Esophagus (tissue), 2 donors: ENCODE measurements at regions not wholly inside any gene's neighbourhood (a gene's known extent, or its start where the extent isn't known, plus 50 kb on each side); places are given as distances from the start of the nearest gene placed in this dataset.

Experiments used
- H3K27ac ChIP-seq, 2 donors: one replicate each; pipeline ENCODE4 v1.5.1; 2013; ENCODE audit warnings: low read depth in 2 of 2, mild to moderate bottlenecking in 2 of 2, inconsistent platforms in 1 of 2, low read length in 1 of 2, moderate library complexity in 1 of 2
- H3K27me3 ChIP-seq, 2 donors: one replicate each; pipeline ENCODE4 v1.6.1; 2013; ENCODE audit warnings: low read length in 2 of 2, control low read depth in 1 of 2, mild to moderate bottlenecking in 1 of 2; ENCODE audit not compliant: insufficient read depth in 2 of 2, control insufficient read depth in 1 of 2
- H3K36me3 ChIP-seq, 2 donors: one replicate each; pipeline ENCODE4 v1.6.1; 2013; ENCODE audit warnings: low read length in 1 of 2; ENCODE audit not compliant: control insufficient read depth in 2 of 2, insufficient read depth in 2 of 2
- H3K4me1 ChIP-seq, 2 donors: one replicate each; pipeline ENCODE4 v1.6.1; 2013; ENCODE audit warnings: low read length in 1 of 2; ENCODE audit not compliant: control insufficient read depth in 2 of 2, insufficient read depth in 2 of 2
- H3K4me3 ChIP-seq, 2 donors: one replicate each; pipeline ENCODE4 v1.5.1; 2013; ENCODE audit warnings: low read length in 2 of 2, mild to moderate bottlenecking in 2 of 2, low read depth in 1 of 2, moderate library complexity in 1 of 2
- H3K9me3 ChIP-seq, 2 donors: one replicate each; pipeline ENCODE4 v1.6.1; 2013; ENCODE audit warnings: mild to moderate bottlenecking in 2 of 2, low read depth in 1 of 2, low read length in 1 of 2, moderate library complexity in 1 of 2; ENCODE audit not compliant: control insufficient read depth in 2 of 2, insufficient read depth in 1 of 2
- WGBS, 2 donors: extraction: QIAGEN DNeasy Blood & Tissue Kit; methylation state at CpG; one replicate each; pipeline ENCODE4 v1.1.7; 2013; 5-methylcytosine and 5-hydroxymethylcytosine counted together
- donor health status: healthy with polysubstance abuse.
- donor health status: Bipolar disorder and iron deficiency.

DNA sequence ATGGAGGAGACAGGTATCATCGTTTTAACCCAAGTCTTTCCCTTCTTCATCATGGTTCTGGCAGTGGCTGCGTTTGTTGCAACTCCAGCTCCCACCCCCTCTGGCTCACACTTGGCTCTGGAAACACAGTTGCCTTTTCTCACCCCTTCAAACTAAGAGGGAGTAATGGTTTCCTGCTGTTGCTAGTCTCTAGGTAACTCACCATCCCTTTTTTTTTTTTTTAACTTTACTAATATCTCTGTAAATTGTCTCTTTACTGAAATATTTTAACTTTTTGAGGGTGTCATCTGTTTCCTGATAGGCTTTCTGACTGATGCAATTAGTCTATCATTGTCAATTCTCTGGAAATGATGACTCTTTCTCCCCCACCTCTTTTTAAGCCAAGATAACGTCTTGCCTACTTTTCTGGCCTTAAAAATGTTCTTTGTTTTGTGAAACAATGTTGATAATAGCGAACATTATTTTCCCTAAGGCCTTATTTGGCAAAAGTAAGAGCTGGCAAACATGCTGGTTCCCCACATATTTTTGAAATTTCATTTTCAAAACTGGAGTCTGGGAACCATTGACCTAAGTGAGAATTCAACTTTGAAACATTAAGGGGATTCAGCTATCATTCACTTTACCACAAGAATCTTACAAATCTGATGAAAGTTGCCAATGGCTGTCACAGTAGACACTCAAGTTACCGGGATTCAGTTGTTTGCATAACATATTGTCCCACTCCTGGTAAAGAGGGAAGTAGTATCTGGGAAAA is 85.3 kb downstream of the LEPR start:
- Histone ChIP-seq H3K36me3 (no peaks in the 10 kb centered on the region), H3K4me3 (no peak overlapping the region), H3K4me1 (no peaks in the 10 kb centered on the region), H3K27me3 (no peaks in the 10 kb centered on the region), H3K27ac (no peak overlapping the region), H3K9me3 (no peaks in the 10 kb centered on the region)
- WGBS, 2 donors: 53 to 63% methylated on average over 5 of the region's 5 CpGs

GRCh38 chr1:65508051-65508450 is 87.6 kb downstream of the LEPR start:
- H3K4me3 ChIP-seq: no peak overlapping the region
- no peaks in the 10 kb centered on the region for H3K36me3 ChIP-seq
- H3K27me3 ChIP-seq: no peaks in the 10 kb centered on the region
- H3K4me1 ChIP-seq: no peaks in the 10 kb centered on the region
- 46 to 72% methylated on average over 2 of the region's 2 CpGs for WGBS, 2 donors
- H3K27ac ChIP-seq: no peak overlapping the region
- H3K9me3 ChIP-seq: peaks cover 0 to 2% of the 10 kb centered on the region in 2 donors

DNA sequence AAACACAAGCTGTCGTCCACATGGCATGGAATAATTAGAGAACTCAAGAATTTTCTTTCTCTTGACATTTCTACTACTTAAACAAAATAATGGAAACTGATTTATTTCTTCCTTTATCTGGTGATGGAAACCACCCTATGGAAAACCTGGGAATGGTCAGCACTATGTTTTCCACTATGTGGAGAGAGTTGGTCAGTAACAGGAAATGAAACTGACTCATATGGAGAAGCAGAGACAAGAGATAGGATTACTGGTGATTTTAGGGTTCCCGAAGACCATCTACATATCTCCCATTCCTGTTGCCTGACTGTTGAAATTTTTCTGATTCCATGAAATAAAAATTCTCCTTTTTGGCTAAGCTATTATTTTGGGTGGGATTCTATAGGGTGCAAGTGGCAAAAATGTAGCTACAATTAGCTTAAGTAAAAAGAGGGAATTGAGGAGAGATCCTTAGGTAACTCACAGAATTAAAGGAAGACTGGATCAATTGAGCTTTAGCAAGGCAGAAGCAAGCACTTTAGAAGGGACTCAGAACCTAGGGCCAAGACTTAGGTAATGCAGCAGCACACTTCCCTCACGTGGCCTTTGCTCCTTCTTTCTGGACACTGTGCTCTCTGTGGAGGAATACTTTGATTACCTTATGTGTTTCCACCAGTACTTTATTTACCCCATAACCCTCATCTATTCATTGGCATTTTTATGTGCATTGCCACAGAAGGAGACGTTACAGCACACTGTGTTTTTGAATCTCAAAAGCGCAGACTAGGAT is 89.6 kb downstream of the LEPR start:
- 72 to 80% methylated on average over 5 of the region's 5 CpGs for WGBS, 2 donors
- H3K4me1 ChIP-seq: no peaks in the 10 kb centered on the region
- no peaks in the 10 kb centered on the region for H3K36me3 ChIP-seq
- peaks cover 0 to 2% of the 10 kb centered on the region in 2 donors for H3K9me3 ChIP-seq
- no peak overlapping the region for H3K27ac ChIP-seq
- H3K4me3 ChIP-seq: no peak overlapping the region
- no peaks in the 10 kb centered on the region for H3K27me3 ChIP-seq

GRCh38 chr1:65510961-65511360 is 90.5 kb downstream of the LEPR start:
- Histone ChIP-seq H3K9me3 (peaks cover 0 to 2% of the 10 kb centered on the region in 2 donors), H3K36me3 (no peaks in the 10 kb centered on the region), H3K4me3 (no peak overlapping the region), H3K4me1 (no peaks in the 10 kb centered on the region), H3K27ac (no peak overlapping the region), H3K27me3 (no peaks in the 10 kb centered on the region)
- 73 to 82% methylated on average over 1 of the region's 1 CpG for WGBS, 2 donors

- H3K4me3 ChIP-seq: no peak overlapping the region
- no peaks in the 10 kb centered on the region for H3K4me1 ChIP-seq
- WGBS, 2 donors: 62 to 65% methylated on average over 4 of the region's 4 CpGs
These were observed 91.9 kb downstream of the LEPR start for GRCh38 chr1:65512383-65512782.

GRCh38 chr1:65512967-65513780 is 92.7 kb downstream of the LEPR start:
- no peaks in the 10 kb centered on the region for H3K36me3 ChIP-seq
- H3K9me3 ChIP-seq: peaks cover 0 to 2% of the 10 kb centered on the region in 2 donors
- H3K4me3 ChIP-seq: no peak overlapping the region
- 63 to 77% methylated on average over 1 of the region's 1 CpG for WGBS, 2 donors
- H3K4me1 ChIP-seq: no peaks in the 10 kb centered on the region
- no peak overlapping the region for H3K27ac ChIP-seq
- H3K27me3 ChIP-seq: no peaks in the 10 kb centered on the region

More at GRCh38 chr1:65512383-65512782, 91.9 kb downstream of the LEPR start:
- H3K27ac ChIP-seq: no peak overlapping the region
- H3K9me3 ChIP-seq: peaks cover 0 to 2% of the 10 kb centered on the region in 2 donors
- no peaks in the 10 kb centered on the region for H3K27me3 ChIP-seq
- no peaks in the 10 kb centered on the region for H3K36me3 ChIP-seq

DNA sequence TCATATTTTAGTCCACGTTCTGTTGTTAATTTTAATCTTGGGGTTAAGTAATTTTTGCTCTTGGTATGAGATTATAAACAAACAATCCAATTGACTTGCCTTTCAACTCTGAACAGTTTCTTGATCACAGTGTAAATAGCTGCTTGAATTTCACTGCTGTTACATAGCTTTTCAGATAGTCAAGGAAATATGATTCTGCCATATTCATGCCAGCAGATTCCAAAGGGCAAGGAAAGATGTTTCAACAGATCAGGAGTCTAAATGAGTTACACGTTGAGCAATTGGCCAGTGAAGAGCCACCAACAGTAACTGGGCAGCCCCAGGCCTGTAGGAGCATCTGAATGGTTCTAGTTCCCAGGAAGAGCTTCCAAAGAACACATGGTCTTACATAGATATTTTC is 93.6 kb downstream of the LEPR start:
- no peak overlapping the region for H3K27ac ChIP-seq

GRCh38 chr1:65524931-65525265 is 104.4 kb downstream of the LEPR start:
- Histone ChIP-seq H3K27ac (no peak overlapping the region), H3K4me3 (peak overlapping the region in 1 of 2 donors; percentile 42), H3K9me3 (no peaks in the 10 kb centered on the region)

More for the DNA sequence above, 93.6 kb downstream of the LEPR start:
- Histone ChIP-seq H3K4me1 (no peaks in the 10 kb centered on the region), H3K4me3 (no peak overlapping the region), H3K36me3 (no peaks in the 10 kb centered on the region), H3K9me3 (peaks cover 0 to 2% of the 10 kb centered on the region in 2 donors), H3K27me3 (no peaks in the 10 kb centered on the region)
- WGBS, 2 donors: 48 to 49% methylated on average over 2 of the region's 2 CpGs

GRCh38 chr1:65525266-65526048 is 105.0 kb downstream of the LEPR start:
- H3K36me3 ChIP-seq: no peaks in the 10 kb centered on the region
- H3K4me1 ChIP-seq: peaks cover 0 to 3% of the 10 kb centered on the region in 2 donors
- peak overlapping the region; percentile 27 to 52 for H3K27ac ChIP-seq
- no peaks in the 10 kb centered on the region for H3K9me3 ChIP-seq
- 4 to 7% methylated on average over 73 to 87 of the region's 87 CpGs for WGBS, 2 donors
- peak overlapping the region; percentile 41 to 42 for H3K4me3 ChIP-seq
- peaks cover 0 to 9% of the 10 kb centered on the region in 2 donors for H3K27me3 ChIP-seq

More at GRCh38 chr1:65524931-65525265, 104.4 kb downstream of the LEPR start:
- Histone ChIP-seq H3K27me3 (peaks cover 0 to 9% of the 10 kb centered on the region in 2 donors), H3K4me1 (peaks cover 0 to 3% of the 10 kb centered on the region in 2 donors), H3K36me3 (no peaks in the 10 kb centered on the region)
- WGBS, 2 donors: 41 to 45% methylated on average over 5 of the region's 5 CpGs
